Gastroesophageal sphincter (tissue), 4 donors: ENCODE measurements at regions not wholly inside any gene's neighbourhood (a gene's known extent, or its start where the extent isn't known, plus 50 kb on each side); places are given as distances from the start of the nearest gene placed in this dataset.

ENCODE experiments used
- ATAC-seq: fragments of 150-250 bp; one replicate; pipeline ENCODE4 v1.9.1; 2016; ENCODE audit warnings: mild to moderate bottlenecking, moderate library complexity
- H3K27ac ChIP-seq, 4 donors: fragments of 200-600 bp; sonication (generic) in 3 of 4; 1 replicate in 3 of 4; 2 replicates in 1 of 4; pipeline ENCODE4 v1.5.1; 2016 to 2019
- H3K27me3 ChIP-seq: fragments of 200-600 bp; sonication (generic); one replicate; pipeline ENCODE4 v1.5.1; 2019
- H3K36me3 ChIP-seq, 2 donors: fragments of 200-600 bp; sonication (generic); one replicate each; pipeline ENCODE4 v1.5.1; 2019; ENCODE audit warnings: control low read depth in 1 of 2
- H3K4me1 ChIP-seq, 3 donors: fragments of 200-600 bp; sonication (generic); 1 replicate in 2 of 3; 2 replicates in 1 of 3; pipeline ENCODE4 v1.5.1; 2016 to 2019; ENCODE audit warnings: control low read depth in 2 of 3
- H3K4me3 ChIP-seq, 2 donors: fragments of 200-600 bp; sonication (generic); one replicate each; pipeline ENCODE4 v1.5.1; 2019; ENCODE audit warnings: mild to moderate bottlenecking in 1 of 2, moderate library complexity in 1 of 2
- H3K9me3 ChIP-seq, 3 donors: fragments of 200-600 bp; sonication (generic); one replicate each; pipeline ENCODE4 v1.5.1; 2017 to 2019; ENCODE audit warnings: control low read depth in 2 of 3
- CTCF ChIP-seq, 4 experiments: fragments of 200-600 bp in 2 of 4; fragments of 450-650 bp in 2 of 4; sonication (generic) in 1 of 4; IDR thresholded peaks; one replicate each; pipeline ENCODE4 v1.5.1; 2017 to 2019; ENCODE audit warnings: antibody characterized with exemption in 4 of 4, mild to moderate bottlenecking in 2 of 4, moderate library complexity in 2 of 4
- EP300 ChIP-seq: sonication (generic); formaldehyde crosslinking; IDR thresholded peaks from one replicate; pipeline ENCODE4 v1.6.1; 2017; ENCODE audit warnings: antibody characterized with exemption, mild to moderate bottlenecking
- POLR2A ChIP-seq, 2 donors: fragments of 450-650 bp; IDR thresholded peaks; one replicate each; pipeline ENCODE4 v1.6.1; 2017; ENCODE audit warnings: antibody characterized with exemption in 2 of 2, mild to moderate bottlenecking in 2 of 2, moderate library complexity in 1 of 2
- POLR2AphosphoS5 ChIP-seq: sonication (generic); formaldehyde crosslinking; IDR thresholded peaks from one replicate; pipeline ENCODE4 v1.6.1; 2017; ENCODE audit warnings: antibody characterized with exemption
- WGBS, 2 donors: methylation state at CpG; one replicate each; pipeline ENCODE4 v1.1.5; 2018; ENCODE audit warnings: low coverage in 1 of 2; 5-methylcytosine and 5-hydroxymethylcytosine counted together

GRCh38 chr6:22513667-22514066 lies 55.7 kb upstream of the HDGFL1 start:
- Histone ChIP-seq H3K4me3 (no peak overlapping the region), H3K36me3 (no peaks in the 10 kb centered on the region), H3K27me3 (no peaks in the 10 kb centered on the region), H3K27ac (no peak overlapping the region), H3K4me1 (no peaks in the 10 kb centered on the region), H3K9me3 (no peaks in the 10 kb centered on the region)
- TF ChIP-seq POLR2A (IDR thresholded peaks at IDR 0.05) (no peak), EP300 (no peak), CTCF (IDR thresholded peaks at IDR 0.05) (no peak), POLR2AphosphoS5 (no peak)
- 88 to 90% methylated on average over 1 to 5 of the region's 9 CpGs for WGBS, 2 donors
- no peak for ATAC-seq

GRCh38 chr6:22519237-22519636 lies 50.1 kb upstream of the HDGFL1 start:
- TF ChIP-seq CTCF (IDR thresholded peaks at IDR 0.05) (no peak), POLR2A (IDR thresholded peaks at IDR 0.05) (no peak), EP300 (no peak), POLR2AphosphoS5 (no peak)
- H3K4me1 ChIP-seq: no peaks in the 10 kb centered on the region
- no peak overlapping the region for H3K4me3 ChIP-seq
- no peaks in the 10 kb centered on the region for H3K27me3 ChIP-seq
- no peaks in the 10 kb centered on the region for H3K9me3 ChIP-seq
- no peaks in the 10 kb centered on the region for H3K36me3 ChIP-seq
- no peak for ATAC-seq
- no peak overlapping the region for H3K27ac ChIP-seq
- WGBS, 2 donors: 89 to 91% methylated on average over 2 of the region's 2 CpGs
